ENCODE measurements at regions not wholly inside any gene's neighbourhood (a gene's known extent, or its start where the extent isn't known, plus 50 kb on each side); places are given as distances from the start of the nearest gene placed in this dataset.

DNA sequence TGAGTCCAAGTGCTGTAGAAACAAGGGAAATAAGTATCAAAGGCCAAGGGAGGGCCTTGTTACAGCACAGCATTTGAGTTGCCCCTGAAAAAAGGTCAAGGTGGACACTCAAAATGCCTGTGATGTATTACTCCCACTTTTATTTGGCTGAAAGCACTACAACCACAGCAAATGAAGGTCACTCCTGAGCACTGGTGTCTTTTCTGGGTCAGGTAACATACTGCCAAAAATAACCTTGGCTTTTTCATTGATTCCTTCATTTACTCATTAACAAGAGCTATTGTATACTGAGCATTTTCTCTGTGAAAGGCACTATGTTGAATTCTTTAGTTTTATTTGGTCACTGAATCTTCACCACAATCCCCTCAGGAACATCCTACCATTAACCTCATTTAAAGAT lies 590.3 kb downstream of the BCL11A start:
- Mint-ChIP-seq H3K4me1 (no peaks in the 10 kb centered on the region), H3K27me3 (no peaks in the 10 kb centered on the region), H3K27ac (ENCODE audit: low read depth) (no peak overlapping the region), H3K36me3 (ENCODE audit: insufficient read depth) (no peaks in the 10 kb centered on the region), H3K9me3 (peaks cover 4% of the 10 kb centered on the region), H3K4me3 (no peak overlapping the region)
- DNase-seq (ENCODE audit: low spot score in 2 of 2) (no peak), ATAC-seq (replicated peaks; ENCODE audit: extremely low read depth, poor library complexity, severe bottlenecking) (no peak)

DNA sequence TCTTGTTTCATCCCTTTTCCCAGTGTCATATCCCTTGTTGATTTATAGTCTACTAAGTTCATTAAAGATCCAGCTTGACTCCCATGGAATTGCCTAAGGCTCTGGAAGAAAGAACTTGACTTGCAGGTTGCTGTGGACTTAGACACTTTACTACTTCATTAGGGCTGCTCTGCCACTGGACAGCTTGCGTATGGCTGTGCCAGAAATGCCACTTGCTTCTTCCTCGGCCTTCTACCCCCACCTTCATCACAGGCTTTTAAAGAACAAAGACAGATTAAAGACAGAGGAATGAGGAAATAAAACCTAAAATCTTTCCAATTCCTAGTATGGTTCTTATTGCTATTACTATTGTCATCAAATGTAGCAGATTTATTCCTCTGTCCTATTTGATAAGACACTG lies 591.7 kb downstream of the BCL11A start:
- H3K36me3 Mint-ChIP-seq (ENCODE audit: insufficient read depth), result no peaks in the 10 kb centered on the region
- H3K9me3 Mint-ChIP-seq, result no peaks in the 10 kb centered on the region
- DNase-seq (ENCODE audit: low spot score in 2 of 2) (no peak), ATAC-seq (replicated peaks; ENCODE audit: extremely low read depth, poor library complexity, severe bottlenecking) (no peak)
- no peaks in the 10 kb centered on the region for H3K4me1 Mint-ChIP-seq
- H3K4me3 Mint-ChIP-seq, result no peak overlapping the region
- no peaks in the 10 kb centered on the region for H3K27me3 Mint-ChIP-seq
- no peak overlapping the region for H3K27ac Mint-ChIP-seq (ENCODE audit: low read depth)

DNA sequence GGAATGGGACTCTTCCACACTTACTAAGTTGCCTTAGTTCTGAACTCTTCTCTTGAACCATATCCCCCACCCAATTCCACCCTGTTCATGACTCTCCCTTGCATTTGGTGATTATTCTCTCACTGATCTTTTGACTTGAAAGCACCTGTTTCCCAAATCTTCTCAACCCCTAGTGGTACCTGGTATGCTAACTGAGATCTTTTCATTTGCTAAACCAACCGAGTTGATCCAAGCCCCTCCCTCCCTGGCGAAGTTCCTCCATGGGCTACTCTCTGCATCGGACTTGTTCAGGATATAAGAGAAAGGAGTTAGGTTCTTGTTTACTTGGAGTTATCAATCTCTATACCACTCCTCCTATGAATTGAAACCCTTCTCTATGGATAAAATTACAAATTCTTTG lies 593.5 kb downstream of the BCL11A start:
- H3K4me3 Mint-ChIP-seq, result no peak overlapping the region
- no peaks in the 10 kb centered on the region for H3K4me1 Mint-ChIP-seq
- ATAC-seq (replicated peaks; ENCODE audit: extremely low read depth, poor library complexity, severe bottlenecking), result no peak
- H3K27me3 Mint-ChIP-seq, result no peaks in the 10 kb centered on the region
- H3K9me3 Mint-ChIP-seq, result no peaks in the 10 kb centered on the region
- no peak overlapping the region for H3K27ac Mint-ChIP-seq (ENCODE audit: low read depth)
- no peaks in the 10 kb centered on the region for H3K36me3 Mint-ChIP-seq (ENCODE audit: insufficient read depth)
- no peak for DNase-seq (ENCODE audit: low spot score in 2 of 2)

DNA sequence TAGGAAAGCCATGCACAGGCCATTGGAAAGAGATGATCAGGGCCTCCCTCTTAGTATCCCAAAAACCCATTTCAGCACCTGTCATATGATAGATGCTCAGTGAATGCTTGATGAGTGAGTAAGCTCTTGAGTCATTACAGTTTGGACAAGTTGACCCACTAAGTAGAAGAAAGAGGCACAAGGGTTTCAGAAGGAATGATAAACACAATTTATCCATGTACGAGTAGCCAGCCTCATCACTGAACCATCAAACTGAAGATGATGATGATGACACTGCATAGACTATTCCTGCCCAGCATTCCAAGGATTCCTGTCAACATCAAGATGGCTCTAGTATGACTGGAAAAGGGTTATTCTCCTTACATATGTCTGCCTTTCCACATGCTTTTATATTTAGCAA lies 596.0 kb downstream of the BCL11A start:
- H3K4me3 Mint-ChIP-seq, result no peak overlapping the region
- DNase-seq (ENCODE audit: low spot score in 2 of 2) (no peak), ATAC-seq (replicated peaks; ENCODE audit: extremely low read depth, poor library complexity, severe bottlenecking) (no peak)
- H3K9me3 Mint-ChIP-seq, result no peaks in the 10 kb centered on the region
- no peaks in the 10 kb centered on the region for H3K4me1 Mint-ChIP-seq
- H3K27ac Mint-ChIP-seq (ENCODE audit: low read depth), result no peak overlapping the region
- no peaks in the 10 kb centered on the region for H3K27me3 Mint-ChIP-seq
- H3K36me3 Mint-ChIP-seq (ENCODE audit: insufficient read depth), result no peaks in the 10 kb centered on the region

DNA sequence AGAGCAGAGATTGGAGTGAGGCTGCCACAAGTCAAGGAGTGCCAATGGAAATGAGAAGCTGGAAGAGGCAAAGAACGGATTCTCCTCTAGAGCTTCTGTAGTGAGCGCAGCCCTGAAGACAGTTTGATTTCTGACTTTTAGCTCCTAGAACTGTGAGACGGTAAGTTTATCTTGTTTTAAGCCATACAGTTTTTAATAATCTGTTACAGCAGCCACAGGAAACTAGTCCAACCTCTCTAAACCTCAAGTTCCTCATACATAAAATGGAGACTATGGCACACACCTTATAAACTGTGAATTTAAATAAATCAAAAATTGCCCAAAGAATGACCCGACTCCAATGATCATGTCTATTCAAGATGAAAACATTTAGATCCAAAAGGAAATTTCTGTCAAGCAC lies 596.5 kb downstream of the BCL11A start:
- Mint-ChIP-seq H3K9me3 (no peaks in the 10 kb centered on the region), H3K36me3 (ENCODE audit: insufficient read depth) (no peaks in the 10 kb centered on the region), H3K4me1 (no peaks in the 10 kb centered on the region), H3K27me3 (no peaks in the 10 kb centered on the region), H3K4me3 (no peak overlapping the region), H3K27ac (ENCODE audit: low read depth) (no peak overlapping the region)
- ATAC-seq (replicated peaks; ENCODE audit: extremely low read depth, poor library complexity, severe bottlenecking) (no peak), DNase-seq (ENCODE audit: low spot score in 2 of 2) (no peak)

DNA sequence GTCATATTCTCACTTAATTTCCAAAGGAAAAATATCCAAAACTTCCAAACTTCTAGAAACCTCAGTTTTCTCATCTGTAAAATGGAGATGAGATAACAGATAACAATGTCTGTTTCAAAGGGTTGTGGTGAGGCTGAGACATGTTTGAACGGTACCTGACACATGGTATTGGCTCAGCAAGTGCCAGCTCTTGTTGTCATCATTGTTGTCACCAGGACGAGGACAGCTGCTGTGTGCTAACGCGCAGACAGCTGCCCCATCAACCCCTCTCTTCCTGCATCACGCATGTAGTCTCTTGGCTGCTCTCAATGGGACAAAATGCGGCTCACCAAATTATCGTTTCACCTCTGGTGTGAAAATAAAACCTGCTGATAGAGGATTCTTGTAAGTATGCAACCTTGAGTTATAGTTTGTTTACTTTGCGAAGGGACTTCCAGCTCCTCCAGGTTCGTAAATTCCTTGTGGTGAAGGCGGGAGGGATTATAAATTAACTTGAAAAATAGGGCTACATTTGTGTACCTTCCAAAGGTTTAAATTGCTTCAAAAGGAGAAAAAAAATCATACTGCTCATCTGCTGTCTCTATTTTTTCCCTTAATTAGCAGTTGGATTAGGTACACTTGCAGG lies 605.4 kb downstream of the BCL11A start:
- no peaks in the 10 kb centered on the region for H3K4me1 Mint-ChIP-seq
- no peak overlapping the region for H3K27ac Mint-ChIP-seq (ENCODE audit: low read depth)
- H3K4me3 Mint-ChIP-seq, result no peak overlapping the region
- DNase-seq (ENCODE audit: low spot score in 2 of 2) (no peak), ATAC-seq (replicated peaks; ENCODE audit: extremely low read depth, poor library complexity, severe bottlenecking) (no peak)
- peaks cover 6% of the 10 kb centered on the region for H3K9me3 Mint-ChIP-seq
- H3K36me3 Mint-ChIP-seq (ENCODE audit: insufficient read depth), result no peaks in the 10 kb centered on the region
- H3K27me3 Mint-ChIP-seq, result no peaks in the 10 kb centered on the region

DNA sequence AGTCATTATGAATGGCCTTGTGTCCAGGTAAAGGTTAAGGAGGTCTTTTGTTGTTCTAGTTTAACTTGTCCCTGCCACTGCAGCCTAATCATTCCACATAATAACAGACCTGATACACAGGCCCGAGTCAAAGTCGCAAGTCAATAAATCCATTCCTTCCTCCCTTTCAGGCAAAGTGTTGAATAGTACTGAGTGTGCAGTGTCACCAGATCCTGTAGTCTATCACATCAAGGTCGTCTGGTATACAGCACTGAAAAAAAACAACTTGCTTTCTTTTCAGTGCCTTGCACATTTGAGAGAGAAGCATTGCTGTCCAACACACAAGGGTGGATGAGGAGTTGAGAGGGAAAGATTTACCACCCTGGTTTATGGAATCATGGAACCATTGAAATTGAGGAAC lies 606.2 kb downstream of the BCL11A start:
- Mint-ChIP-seq H3K4me3 (no peak overlapping the region), H3K27ac (ENCODE audit: low read depth) (no peak overlapping the region)
- no peak for ATAC-seq (replicated peaks; ENCODE audit: extremely low read depth, poor library complexity, severe bottlenecking)

DNA sequence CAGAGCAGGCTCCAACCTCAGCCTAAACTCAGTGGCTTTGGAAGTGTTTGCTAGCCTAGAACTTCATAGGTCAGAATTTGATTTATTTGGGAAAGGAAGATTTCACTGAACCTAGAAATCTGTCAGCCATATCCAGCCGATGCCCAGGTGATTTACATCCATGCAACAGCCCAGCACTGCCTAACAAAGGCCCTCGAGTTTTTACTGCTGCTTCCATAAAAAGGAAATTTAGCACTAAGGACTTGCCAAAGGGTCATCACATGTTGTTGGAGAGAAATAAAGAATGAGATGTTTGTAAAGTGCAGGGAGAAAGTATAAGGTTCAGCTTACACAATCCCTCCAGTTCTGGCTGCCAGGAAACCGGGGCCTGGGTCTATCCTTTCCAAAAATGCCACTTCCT lies 614.2 kb downstream of the BCL11A start:
- Mint-ChIP-seq H3K4me3 (no peak overlapping the region), H3K27me3 (no peaks in the 10 kb centered on the region), H3K9me3 (peaks cover 5% of the 10 kb centered on the region), H3K4me1 (no peaks in the 10 kb centered on the region), H3K36me3 (ENCODE audit: insufficient read depth) (no peaks in the 10 kb centered on the region), H3K27ac (ENCODE audit: low read depth) (no peak overlapping the region)
- DNase-seq (ENCODE audit: low spot score in 2 of 2) (no peak), ATAC-seq (replicated peaks; ENCODE audit: extremely low read depth, poor library complexity, severe bottlenecking) (no peak)

More for the DNA sequence above, 606.2 kb downstream of the BCL11A start:
- H3K27me3 Mint-ChIP-seq, result no peaks in the 10 kb centered on the region
- no peaks in the 10 kb centered on the region for H3K4me1 Mint-ChIP-seq
- H3K36me3 Mint-ChIP-seq (ENCODE audit: insufficient read depth), result no peaks in the 10 kb centered on the region
- peaks cover 6% of the 10 kb centered on the region for H3K9me3 Mint-ChIP-seq
- DNase-seq (ENCODE audit: low spot score in 2 of 2), result no peak

DNA sequence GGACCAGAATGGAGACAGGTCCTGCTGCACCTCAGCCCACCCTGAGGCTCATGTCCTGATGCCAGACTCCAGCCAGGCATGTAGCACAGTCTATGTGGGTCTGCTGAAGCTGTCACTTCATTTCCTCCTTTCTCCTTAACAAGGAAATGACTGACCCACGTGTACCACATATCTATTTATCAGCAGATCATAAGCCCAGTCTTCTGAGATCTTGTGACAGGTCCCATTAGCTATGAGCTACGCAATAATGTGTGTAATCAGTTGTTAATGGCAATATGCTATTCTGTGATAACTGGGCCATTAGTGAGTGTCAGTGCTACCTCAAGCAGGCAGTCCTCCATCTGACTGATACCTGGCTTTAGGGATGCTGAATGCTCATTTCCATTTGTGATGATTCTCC lies 615.3 kb downstream of the BCL11A start:
- ATAC-seq (replicated peaks; ENCODE audit: extremely low read depth, poor library complexity, severe bottlenecking), result no peak
- no peak for DNase-seq (ENCODE audit: low spot score in 2 of 2)
- Mint-ChIP-seq H3K4me3 (no peak overlapping the region), H3K36me3 (ENCODE audit: insufficient read depth) (no peaks in the 10 kb centered on the region), H3K4me1 (no peaks in the 10 kb centered on the region), H3K27ac (ENCODE audit: low read depth) (no peak overlapping the region), H3K9me3 (peaks cover 5% of the 10 kb centered on the region), H3K27me3 (no peaks in the 10 kb centered on the region)

DNA sequence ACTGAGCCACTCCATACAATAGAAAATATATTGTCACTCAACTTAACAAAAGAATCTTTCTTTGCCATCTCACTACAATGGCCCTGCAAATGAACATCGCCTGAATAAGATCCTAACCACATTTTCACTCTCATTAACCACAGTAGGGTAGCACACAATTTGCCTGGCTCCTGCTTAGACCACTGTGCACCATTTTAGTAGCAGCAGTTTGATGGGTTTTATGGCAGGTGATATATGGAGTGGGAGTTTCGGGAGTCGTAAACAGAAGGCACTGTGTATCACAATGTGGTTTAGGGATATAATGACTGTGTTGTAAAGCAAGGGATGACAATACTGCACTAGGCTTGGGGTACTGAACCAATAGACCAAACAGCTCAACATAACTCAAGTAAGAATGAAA lies 617.4 kb downstream of the BCL11A start:
- DNase-seq (ENCODE audit: low spot score in 2 of 2) (no peak), ATAC-seq (replicated peaks; ENCODE audit: extremely low read depth, poor library complexity, severe bottlenecking) (no peak)
- Mint-ChIP-seq H3K27ac (ENCODE audit: low read depth) (no peak overlapping the region), H3K4me1 (no peaks in the 10 kb centered on the region), H3K27me3 (no peaks in the 10 kb centered on the region), H3K36me3 (ENCODE audit: insufficient read depth) (no peaks in the 10 kb centered on the region), H3K9me3 (peaks cover 5% of the 10 kb centered on the region), H3K4me3 (no peak overlapping the region)

DNA sequence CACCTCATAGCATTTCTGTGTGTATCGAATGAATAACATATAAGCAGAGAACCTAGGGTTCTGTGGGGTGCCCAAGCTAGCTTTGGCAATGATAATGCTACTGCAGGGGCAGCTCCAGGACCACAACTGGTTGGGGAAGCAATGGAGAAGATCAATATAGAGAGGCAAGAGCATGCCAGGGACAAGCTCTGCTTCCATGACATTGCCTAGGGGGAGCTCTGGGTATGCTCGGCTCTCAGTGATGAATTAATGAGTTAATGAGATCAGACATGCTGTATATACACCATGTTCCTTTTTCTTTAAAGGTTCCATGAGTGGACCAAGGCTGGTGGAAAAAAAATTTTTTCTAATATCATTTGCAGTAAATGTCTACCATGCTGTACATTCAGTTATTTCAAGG lies 618.4 kb downstream of the BCL11A start:
- no peaks in the 10 kb centered on the region for H3K36me3 Mint-ChIP-seq (ENCODE audit: insufficient read depth)
- DNase-seq (ENCODE audit: low spot score in 2 of 2), result no peak

DNA sequence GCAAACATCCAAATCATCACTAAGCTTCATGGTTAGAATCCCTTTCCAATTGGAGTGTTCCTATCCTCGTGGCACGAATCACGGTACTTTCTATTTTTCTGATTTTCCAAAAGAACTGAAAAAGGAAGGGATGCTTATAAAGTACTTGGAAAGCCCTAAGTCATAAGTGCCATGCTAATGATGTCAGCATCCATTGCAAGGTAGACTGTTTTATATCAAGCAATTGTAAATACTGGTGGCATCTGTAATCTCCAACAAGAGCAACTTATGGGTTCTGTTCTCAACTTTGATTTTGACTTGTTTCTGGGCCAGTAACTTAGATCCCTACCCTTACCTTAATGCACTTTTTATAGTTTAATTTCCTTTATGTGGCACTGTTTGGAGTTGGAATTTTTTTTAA lies 619.5 kb downstream of the BCL11A start:
- Mint-ChIP-seq H3K4me3 (no peak overlapping the region), H3K27me3 (no peaks in the 10 kb centered on the region), H3K9me3 (no peaks in the 10 kb centered on the region), H3K36me3 (ENCODE audit: insufficient read depth) (no peaks in the 10 kb centered on the region), H3K27ac (ENCODE audit: low read depth) (no peak overlapping the region), H3K4me1 (no peaks in the 10 kb centered on the region)
- DNase-seq (ENCODE audit: low spot score in 2 of 2) (no peak), ATAC-seq (replicated peaks; ENCODE audit: extremely low read depth, poor library complexity, severe bottlenecking) (no peak)

More for the DNA sequence above, 618.4 kb downstream of the BCL11A start:
- Mint-ChIP-seq H3K9me3 (no peaks in the 10 kb centered on the region), H3K27me3 (no peaks in the 10 kb centered on the region), H3K4me1 (no peaks in the 10 kb centered on the region), H3K4me3 (no peak overlapping the region), H3K27ac (ENCODE audit: low read depth) (no peak overlapping the region)
- ATAC-seq (replicated peaks; ENCODE audit: extremely low read depth, poor library complexity, severe bottlenecking), result no peak

DNA sequence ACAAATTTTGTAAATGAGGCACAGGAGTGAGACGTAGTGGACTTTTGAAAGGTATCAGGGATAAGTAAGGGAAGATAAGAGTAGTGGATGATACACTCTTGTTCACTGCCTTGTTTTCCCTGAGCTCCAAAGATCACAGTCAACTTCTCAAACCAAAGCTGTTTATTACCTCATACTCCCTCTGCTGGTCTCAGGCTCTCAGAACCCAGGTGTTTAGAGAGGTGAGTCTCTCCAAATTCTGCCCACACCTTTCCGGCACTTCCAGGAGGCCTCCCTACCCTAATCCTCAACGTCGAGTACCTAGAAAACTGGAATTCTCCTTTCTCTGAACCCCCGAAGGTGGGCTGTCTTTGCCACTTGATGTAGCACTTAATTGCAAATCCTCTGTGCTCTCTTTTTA lies 621.1 kb downstream of the BCL11A start:
- H3K36me3 Mint-ChIP-seq (ENCODE audit: insufficient read depth), result no peaks in the 10 kb centered on the region
- H3K27ac Mint-ChIP-seq (ENCODE audit: low read depth), result no peak overlapping the region
- ATAC-seq (replicated peaks; ENCODE audit: extremely low read depth, poor library complexity, severe bottlenecking) (no peak), DNase-seq (ENCODE audit: low spot score in 2 of 2) (no peak)
- peaks cover 6% of the 10 kb centered on the region for H3K9me3 Mint-ChIP-seq
- H3K4me3 Mint-ChIP-seq, result no peak overlapping the region
- H3K4me1 Mint-ChIP-seq, result no peaks in the 10 kb centered on the region
- no peaks in the 10 kb centered on the region for H3K27me3 Mint-ChIP-seq

DNA sequence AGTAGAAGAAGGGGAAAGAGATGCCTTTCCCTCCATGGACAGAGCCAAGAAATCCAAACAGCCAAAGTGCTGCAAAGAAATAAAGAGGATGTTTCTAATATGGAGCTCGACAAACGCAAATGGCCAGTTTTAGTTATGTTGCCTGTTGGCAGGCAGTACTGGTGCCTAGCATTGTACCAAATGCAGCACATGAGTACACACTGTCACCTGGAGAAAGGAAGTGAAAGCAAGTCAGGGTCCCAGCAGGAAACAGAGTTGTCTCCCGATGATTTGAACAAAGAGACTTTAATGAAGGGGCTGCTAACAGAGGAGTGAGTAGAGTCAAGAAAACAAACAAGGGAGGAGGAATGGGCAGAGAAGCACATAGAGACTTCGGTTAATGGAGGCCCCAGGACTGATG lies 623.0 kb downstream of the BCL11A start:
- Mint-ChIP-seq H3K36me3 (ENCODE audit: insufficient read depth) (no peaks in the 10 kb centered on the region), H3K27ac (ENCODE audit: low read depth) (no peak overlapping the region), H3K4me1 (no peaks in the 10 kb centered on the region), H3K9me3 (peaks cover 6% of the 10 kb centered on the region), H3K4me3 (no peak overlapping the region), H3K27me3 (no peaks in the 10 kb centered on the region)
- DNase-seq (ENCODE audit: low spot score in 2 of 2) (no peak), ATAC-seq (replicated peaks; ENCODE audit: extremely low read depth, poor library complexity, severe bottlenecking) (no peak)
